ENCODE measurements at regions not wholly inside any gene's neighbourhood (a gene's known extent, or its start where the extent isn't known, plus 50 kb on each side); places are given as distances from the start of the nearest gene placed in this dataset.

DNA sequence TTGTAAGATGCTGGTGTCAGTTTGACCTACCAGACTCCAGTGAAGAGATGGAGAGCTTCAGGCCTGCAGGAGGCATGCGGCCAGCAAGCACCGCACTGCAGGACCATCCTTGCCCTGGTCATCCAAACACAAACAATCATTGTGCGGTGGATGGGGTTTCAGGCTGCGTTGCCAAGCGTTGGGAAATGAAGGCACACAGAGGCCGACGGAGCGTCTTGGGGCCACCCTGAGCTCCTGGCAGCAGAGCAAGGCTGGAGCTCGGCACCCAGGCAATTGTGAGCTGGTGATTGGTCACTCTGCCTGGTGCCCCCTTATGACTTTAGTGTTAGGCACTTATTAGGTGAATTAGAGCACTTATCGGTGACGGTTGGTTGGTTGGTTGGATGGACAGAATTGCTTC lies 222.6 kb upstream of the RGMA start:
- TF ChIP-seq, protein P1, sequence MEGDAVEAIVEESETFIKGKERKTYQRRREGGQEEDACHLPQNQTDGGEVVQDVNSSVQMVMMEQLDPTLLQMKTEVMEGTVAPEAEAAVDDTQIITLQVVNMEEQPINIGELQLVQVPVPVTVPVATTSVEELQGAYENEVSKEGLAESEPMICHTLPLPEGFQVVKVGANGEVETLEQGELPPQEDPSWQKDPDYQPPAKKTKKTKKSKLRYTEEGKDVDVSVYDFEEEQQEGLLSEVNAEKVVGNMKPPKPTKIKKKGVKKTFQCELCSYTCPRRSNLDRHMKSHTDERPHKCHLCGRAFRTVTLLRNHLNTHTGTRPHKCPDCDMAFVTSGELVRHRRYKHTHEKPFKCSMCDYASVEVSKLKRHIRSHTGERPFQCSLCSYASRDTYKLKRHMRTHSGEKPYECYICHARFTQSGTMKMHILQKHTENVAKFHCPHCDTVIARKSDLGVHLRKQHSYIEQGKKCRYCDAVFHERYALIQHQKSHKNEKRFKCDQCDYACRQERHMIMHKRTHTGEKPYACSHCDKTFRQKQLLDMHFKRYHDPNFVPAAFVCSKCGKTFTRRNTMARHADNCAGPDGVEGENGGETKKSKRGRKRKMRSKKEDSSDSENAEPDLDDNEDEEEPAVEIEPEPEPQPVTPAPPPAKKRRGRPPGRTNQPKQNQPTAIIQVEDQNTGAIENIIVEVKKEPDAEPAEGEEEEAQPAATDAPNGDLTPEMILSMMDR (IDR thresholded peaks at IDR 0.05; ENCODE audit: insufficient read depth, low read length): no peak
- H3K4me3 ChIP-seq (ENCODE audit: low read depth, low read length): no peak overlapping the region
- no peak for DNase-seq (ENCODE audit: low read depth)

DNA sequence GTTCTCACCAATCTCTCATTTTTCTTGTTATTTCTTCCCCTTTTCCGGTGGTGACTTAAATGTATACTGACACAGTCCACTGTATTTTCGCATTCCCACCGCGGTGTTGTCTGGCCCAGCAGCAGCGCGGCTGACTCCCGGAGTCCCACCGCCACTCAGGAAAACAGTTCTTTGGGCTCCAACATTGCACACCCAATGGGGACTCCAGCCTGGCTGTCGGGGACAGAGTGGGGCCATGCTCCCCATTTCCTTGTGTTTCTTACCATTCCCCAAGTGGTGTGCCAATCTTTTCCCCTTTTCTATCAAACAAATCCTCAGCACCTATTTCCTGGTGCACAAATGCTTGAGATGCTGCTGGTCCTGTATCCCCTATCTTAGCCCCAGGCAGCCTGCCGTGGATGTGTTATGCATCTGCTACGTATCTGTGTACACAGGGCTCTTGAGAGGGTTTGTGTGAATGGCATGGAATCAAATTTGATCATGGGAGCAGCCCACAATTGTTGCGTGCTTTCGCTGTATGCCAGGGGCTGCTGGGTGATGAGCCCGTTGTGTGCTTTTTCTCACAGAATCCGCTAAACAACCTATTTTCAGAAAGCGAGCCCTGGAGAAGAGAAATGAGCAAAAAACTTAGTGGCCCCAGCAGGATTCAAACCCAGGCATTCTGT lies 219.1 kb upstream of the RGMA start:
- no peak for DNase-seq (ENCODE audit: low read depth)
- TF ChIP-seq, protein P1 (IDR thresholded peaks at IDR 0.05; ENCODE audit: insufficient read depth, low read length): no peak

DNA sequence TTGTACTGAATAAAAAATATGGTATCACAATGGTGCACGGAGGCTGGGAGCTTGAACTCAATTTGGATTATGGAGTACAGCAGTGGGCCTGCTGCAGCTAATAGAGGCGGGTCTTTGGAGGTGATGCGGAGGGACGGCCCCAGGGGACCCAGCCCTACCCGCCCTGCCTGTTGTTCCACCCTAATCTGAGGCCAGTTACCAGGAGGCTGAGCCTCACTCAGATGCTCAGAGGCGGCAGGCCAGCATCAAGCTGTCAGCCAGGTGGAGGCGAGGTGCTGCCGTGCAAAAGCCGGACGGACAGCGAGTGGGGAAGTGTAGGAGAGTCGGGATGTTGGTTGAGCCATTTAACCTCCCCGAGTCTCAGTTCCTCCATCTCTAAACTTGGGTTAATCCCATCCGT lies 218.5 kb upstream of the RGMA start:
- TF ChIP-seq, protein P1 (IDR thresholded peaks at IDR 0.05; ENCODE audit: insufficient read depth, low read length): no peak
- no peak overlapping the region for H3K4me3 ChIP-seq (ENCODE audit: low read depth, low read length)
- DNase-seq (ENCODE audit: low read depth): no peak

More for the DNA sequence above, 219.1 kb upstream of the RGMA start:
- no peak overlapping the region for H3K4me3 ChIP-seq (ENCODE audit: low read depth, low read length)

DNA sequence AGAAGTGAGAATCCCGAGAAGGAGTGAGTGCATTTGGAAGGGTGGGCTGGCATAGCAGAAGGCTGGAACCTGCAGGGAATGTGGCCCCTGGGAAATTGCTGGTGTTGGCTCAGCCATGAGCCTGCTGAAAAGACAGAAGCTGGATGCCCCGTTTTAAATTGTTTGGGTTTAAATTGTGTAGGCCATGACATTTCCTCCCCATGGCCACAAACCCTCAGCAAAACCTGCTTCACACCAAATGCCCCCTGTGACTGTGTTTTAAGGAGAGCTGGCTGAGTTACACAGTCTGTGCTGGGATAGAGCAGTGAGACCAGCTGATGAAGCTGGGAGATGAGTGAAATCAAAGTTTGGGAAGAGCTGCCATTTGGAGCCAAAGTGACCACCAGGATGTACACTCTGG lies 216.3 kb upstream of the RGMA start:
- no peak for DNase-seq (ENCODE audit: low read depth)
- no peak overlapping the region for H3K4me3 ChIP-seq (ENCODE audit: low read depth, low read length)
- TF ChIP-seq, protein P1 (IDR thresholded peaks at IDR 0.05; ENCODE audit: insufficient read depth, low read length): no peak

DNA sequence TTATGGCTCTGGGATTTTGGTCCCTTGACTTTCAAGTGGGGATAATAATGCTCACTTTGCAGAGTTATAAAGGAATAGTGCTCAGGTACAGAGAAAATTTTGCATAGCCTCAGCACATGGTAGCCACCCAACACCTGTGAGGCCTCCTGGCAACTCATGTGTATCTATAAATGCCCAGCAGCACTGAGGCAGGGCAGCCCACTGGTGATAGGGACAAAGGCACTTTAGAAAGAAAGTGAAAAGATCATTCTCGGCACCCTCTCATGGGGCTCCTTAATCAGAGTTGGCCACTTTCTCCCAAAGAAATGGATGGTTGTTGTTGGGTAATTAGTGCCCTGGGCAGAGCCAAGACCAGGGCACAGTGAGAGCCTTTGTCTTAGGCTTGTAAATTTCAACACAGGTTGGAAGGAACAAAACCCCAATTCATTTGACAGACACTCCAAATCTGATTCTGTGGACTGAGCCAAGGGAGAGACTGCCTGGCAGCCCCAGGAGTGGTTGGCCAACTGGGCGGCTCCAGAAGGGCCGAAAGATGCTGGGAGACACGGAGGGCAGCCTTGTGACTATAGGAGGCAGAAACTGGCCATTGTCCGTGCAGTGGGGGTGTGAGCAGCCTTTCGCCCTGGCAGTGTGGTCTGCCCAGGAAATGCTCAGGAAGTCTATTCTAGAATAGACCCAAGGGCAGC lies 213.2 kb upstream of the RGMA start:
- no peak overlapping the region for H3K4me3 ChIP-seq (ENCODE audit: low read depth, low read length)
- no peak for DNase-seq (ENCODE audit: low read depth)
- TF ChIP-seq, protein P1 (IDR thresholded peaks at IDR 0.05; ENCODE audit: insufficient read depth, low read length): no peak

DNA sequence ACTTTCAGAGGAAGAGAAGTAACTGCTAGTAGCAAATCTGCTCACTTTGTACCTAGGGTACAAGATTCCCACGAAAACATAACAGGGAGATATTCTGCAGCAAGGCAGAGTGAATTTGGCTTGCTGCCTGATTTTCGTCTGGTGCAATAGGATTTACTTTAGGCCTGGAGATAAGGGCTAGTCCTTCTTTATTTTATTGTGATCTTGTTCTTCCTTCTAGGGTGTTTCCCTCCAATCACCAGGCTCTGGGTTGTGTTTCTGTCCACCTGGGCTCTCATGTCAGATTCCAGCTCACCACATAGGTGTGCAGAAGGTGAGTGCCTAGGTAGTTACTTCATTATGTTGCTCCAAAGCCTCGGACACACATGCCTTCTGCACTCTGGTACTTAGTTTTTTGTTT lies 211.8 kb upstream of the RGMA start:
- DNase-seq (ENCODE audit: low read depth): no peak
- TF ChIP-seq, protein P1 (IDR thresholded peaks at IDR 0.05; ENCODE audit: insufficient read depth, low read length): no peak
- no peak overlapping the region for H3K4me3 ChIP-seq (ENCODE audit: low read depth, low read length)
